Activated T-cell treated with anti-CD3 and anti-CD28 coated beads, Interleukin-2, amount 50 U/mL, for 1 hour (primary cell): ENCODE measurements at regions not wholly inside any gene's neighbourhood (a gene's known extent, or its start where the extent isn't known, plus 50 kb on each side); places are given as distances from the start of the nearest gene placed in this dataset.
"Not testable (repeated sequence)": the region's sequence is repeated elsewhere in the genome, so short reads cannot be mapped to it uniquely, and the experiment has no call there.

Source experiments
- DNase-seq: peaks from one replicate; pipeline ENCODE4 v3.0.0-alpha.2; 2020

GRCh38 chr6:14501240-14501639, 383.7 kb downstream of the CD83 start:
- DNase-seq, result no peak

GRCh38 chr6:14501914-14502313, 384.3 kb downstream of the CD83 start:
- DNase-seq, result no peak

- DNase-seq, result no peak
Observed at GRCh38 chr6:14502551-14502950, 385.0 kb downstream of the CD83 start.

- DNase-seq, result no peak
Observed at GRCh38 chr6:14505401-14505800, 387.8 kb downstream of the CD83 start.

- no peak for DNase-seq
Observed at GRCh38 chr6:14506656-14507246, 389.2 kb downstream of the CD83 start.

GRCh38 chr6:14509120-14509519, 391.5 kb downstream of the CD83 start:
- no peak for DNase-seq

GRCh38 chr6:14510038-14510437, 392.5 kb downstream of the CD83 start:
- no peak for DNase-seq

- no peak for DNase-seq
Observed at GRCh38 chr6:14511061-14511586, 393.6 kb downstream of the CD83 start.

- no peak for DNase-seq
Observed at GRCh38 chr6:14512246-14512645, 394.7 kb downstream of the CD83 start.

- DNase-seq, result no peak
Observed at GRCh38 chr6:14513496-14514393, 396.2 kb downstream of the CD83 start.

- DNase-seq, result no peak
Observed at GRCh38 chr6:14516956-14517355, 399.4 kb downstream of the CD83 start.

GRCh38 chr6:14517516-14518105, 400.0 kb downstream of the CD83 start:
- DNase-seq, result no peak

- DNase-seq, result no peak
Observed at GRCh38 chr6:14518515-14519217, 401.1 kb downstream of the CD83 start.

GRCh38 chr6:14520029-14520428, 402.5 kb downstream of the CD83 start:
- no peak for DNase-seq

- DNase-seq, result no peak
Observed at GRCh38 chr6:14520536-14520935, 403.0 kb downstream of the CD83 start.

GRCh38 chr6:14521141-14521540, 403.6 kb downstream of the CD83 start:
- no peak for DNase-seq

GRCh38 chr6:14521861-14522260, 404.3 kb downstream of the CD83 start:
- not testable (repeated sequence) for DNase-seq

GRCh38 chr6:14524319-14524718, 406.7 kb downstream of the CD83 start:
- DNase-seq, result no peak

- no peak for DNase-seq
Observed at GRCh38 chr6:14530385-14530784, 412.8 kb downstream of the CD83 start.

GRCh38 chr6:14533446-14533845, 415.9 kb downstream of the CD83 start:
- no peak for DNase-seq

GRCh38 chr6:14537030-14537429, 419.5 kb downstream of the CD83 start:
- no peak for DNase-seq

- DNase-seq, result no peak
Observed at GRCh38 chr6:14540276-14540675, 422.7 kb downstream of the CD83 start.
